ENCODE measurements at regions not wholly inside any gene's neighbourhood (a gene's known extent, or its start where the extent isn't known, plus 50 kb on each side); places are given as distances from the start of the nearest gene placed in this dataset.

DNA sequence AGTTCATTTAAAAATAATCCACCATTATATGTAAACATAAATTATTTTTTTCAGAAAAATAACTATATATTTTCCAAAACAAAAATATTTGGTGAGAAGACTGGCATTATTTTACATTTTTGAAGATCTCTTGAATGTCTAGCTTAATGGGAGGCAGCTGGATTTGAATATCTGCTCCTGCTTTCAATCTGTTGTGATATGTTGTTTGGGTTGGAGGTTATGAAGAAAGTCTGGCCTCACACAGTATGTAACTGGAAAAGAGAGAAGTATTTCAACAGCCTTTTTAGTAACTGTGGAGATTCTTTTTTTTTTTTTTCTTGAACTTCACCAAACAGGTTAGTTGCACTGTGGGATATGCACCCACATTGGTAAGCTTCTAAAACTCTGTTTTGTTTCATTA lies 84.7 kb upstream of the SLIT3 start:
- CTCF ChIA-PET, result no interaction called here
- H3K9me3 ChIP-seq (replicated peaks; ENCODE audit: control insufficient read depth, insufficient read depth, low read length), result no peaks in the 10 kb centered on the region
- H3K27ac ChIP-seq (ENCODE audit: insufficient read depth, low read depth, low read length), result no peak overlapping the region
- no peak overlapping the region for H3K9ac ChIP-seq (replicated peaks; ENCODE audit: extremely low read depth, insufficient read depth, low read length)
- no peaks in the 10 kb centered on the region for H3K9me1 ChIP-seq (replicated peaks; ENCODE audit: control insufficient read depth, extremely low read depth, insufficient read depth, low read length)
- no peaks in the 10 kb centered on the region for H3K27me3 ChIP-seq (ENCODE audit: control insufficient read depth in 2 of 2, insufficient read depth in 2 of 2, low read length in 2 of 2)
- H4K20me1 ChIP-seq (replicated peaks; ENCODE audit: control insufficient read depth, extremely low read depth, insufficient read depth, low read length), result no peaks in the 10 kb centered on the region
- POLR2A ChIA-PET, result no interaction called here
- dilution Hi-C loops (cut with MboI; ENCODE audit: extremely low pct_ligation_motif_present, low sequenced_read_pairs), result no loop called here
- no peak for DNase-seq (ENCODE audit: low read depth, low spot score)
- no peaks in the 10 kb centered on the region for H3K4me1 ChIP-seq (ENCODE audit: control insufficient read depth, extremely low read depth, insufficient read depth, low read length)
- no peak for FAIRE-seq
- no peaks in the 10 kb centered on the region for H3K36me3 ChIP-seq (ENCODE audit: control insufficient read depth in 2 of 2, extremely low read depth in 1 of 2, insufficient read depth in 2 of 2, low read length in 2 of 2)
- no peak overlapping the region for H3K4me3 ChIP-seq (replicated peaks in 1 of 3; ENCODE audit: insufficient read depth in 1 of 3, low read depth in 1 of 3, low read length in 3 of 3)
- no peak for TF ChIP-seq MYC (IDR thresholded peaks at IDR 0.05; ENCODE audit: low read depth, low read length)
- no peak for TF ChIP-seq EZH2 (IDR thresholded peaks at IDR 0.05; ENCODE audit: borderline replicate concordance, low read depth, low read length, severe bottlenecking)
- TF ChIP-seq GATA2 (IDR thresholded peaks at IDR 0.05; ENCODE audit: insufficient read depth, insufficient read length, low read depth, low read length), result no peak
- TF ChIP-seq POLR2AphosphoS5 (IDR thresholded peaks at IDR 0.05; ENCODE audit: insufficient read depth, low read depth, low read length), result no peak
- TF ChIP-seq FOS (IDR thresholded peaks at IDR 0.05; ENCODE audit: borderline replicate concordance, insufficient read depth, low read length), result no peak
- H3K79me2 ChIP-seq (ENCODE audit: control insufficient read depth, insufficient read depth, low read length), result no peaks in the 10 kb centered on the region
- H2AFZ ChIP-seq (ENCODE audit: low read depth, low read length), result no peak overlapping the region
- intact Hi-C loops (cut with micrococcal nuclease), result no loop called here
- H3K4me2 ChIP-seq (ENCODE audit: insufficient read depth, low read length), result no peak overlapping the region
- BruUV-seq (replicated peaks), result no TSS peak

DNA sequence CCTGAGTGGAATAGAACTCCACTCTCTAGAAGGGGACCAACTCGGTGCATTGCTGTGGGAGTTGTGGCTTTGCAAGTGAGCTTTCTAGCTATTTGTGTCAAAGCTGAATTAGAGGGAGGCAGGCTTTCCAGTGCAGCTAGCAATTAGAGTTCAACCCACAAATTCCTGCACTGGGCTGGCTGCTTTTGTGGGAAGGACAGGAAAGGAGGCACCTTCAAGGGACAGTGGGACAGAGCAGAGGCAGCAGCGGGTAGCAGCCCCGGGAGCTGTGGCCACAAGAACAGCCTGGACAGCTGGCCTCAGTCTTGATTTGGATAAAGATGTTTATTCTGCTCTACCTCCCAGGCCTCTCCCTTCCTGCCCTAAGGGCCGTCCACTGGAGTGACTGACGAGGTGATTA lies 83.7 kb upstream of the SLIT3 start:
- POLR2A ChIA-PET, result no interaction called here
- dilution Hi-C loops (cut with MboI; ENCODE audit: extremely low pct_ligation_motif_present, low sequenced_read_pairs), result no loop called here
- Histone ChIP-seq H3K36me3 (ENCODE audit: control insufficient read depth in 2 of 2, extremely low read depth in 1 of 2, insufficient read depth in 2 of 2, low read length in 2 of 2) (no peaks in the 10 kb centered on the region), H3K9me1 (replicated peaks; ENCODE audit: control insufficient read depth, extremely low read depth, insufficient read depth, low read length) (no peaks in the 10 kb centered on the region), H3K27ac (ENCODE audit: insufficient read depth, low read depth, low read length) (no peak overlapping the region), H4K20me1 (replicated peaks; ENCODE audit: control insufficient read depth, extremely low read depth, insufficient read depth, low read length) (no peaks in the 10 kb centered on the region), H3K4me2 (ENCODE audit: insufficient read depth, low read length) (no peak overlapping the region), H3K4me1 (ENCODE audit: control insufficient read depth, extremely low read depth, insufficient read depth, low read length) (no peaks in the 10 kb centered on the region), H2AFZ (ENCODE audit: low read depth, low read length) (no peak overlapping the region), H3K4me3 (replicated peaks in 1 of 3; ENCODE audit: insufficient read depth in 1 of 3, low read depth in 1 of 3, low read length in 3 of 3) (no peak overlapping the region), H3K9ac (replicated peaks; ENCODE audit: extremely low read depth, insufficient read depth, low read length) (no peak overlapping the region), H3K79me2 (ENCODE audit: control insufficient read depth, insufficient read depth, low read length) (no peaks in the 10 kb centered on the region), H3K27me3 (ENCODE audit: control insufficient read depth in 2 of 2, insufficient read depth in 2 of 2, low read length in 2 of 2) (no peaks in the 10 kb centered on the region), H3K9me3 (replicated peaks; ENCODE audit: control insufficient read depth, insufficient read depth, low read length) (no peaks in the 10 kb centered on the region)
- BruUV-seq (replicated peaks), result no TSS peak
- intact Hi-C loops (cut with micrococcal nuclease), result no loop called here
- no peak for TF ChIP-seq MYC (IDR thresholded peaks at IDR 0.05; ENCODE audit: low read depth, low read length)
- TF ChIP-seq POLR2A (IDR thresholded peaks at IDR 0.05; ENCODE audit: low read depth, low read length), result no peak
- TF ChIP-seq, protein P1, sequence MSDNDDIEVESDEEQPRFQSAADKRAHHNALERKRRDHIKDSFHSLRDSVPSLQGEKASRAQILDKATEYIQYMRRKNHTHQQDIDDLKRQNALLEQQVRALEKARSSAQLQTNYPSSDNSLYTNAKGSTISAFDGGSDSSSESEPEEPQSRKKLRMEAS (IDR thresholded peaks at IDR 0.05; ENCODE audit: insufficient read depth, insufficient read length), result no peak
- no peak for TF ChIP-seq GATA2 (IDR thresholded peaks at IDR 0.05; ENCODE audit: insufficient read depth, insufficient read length, low read depth, low read length)
- no peak for TF ChIP-seq EZH2 (IDR thresholded peaks at IDR 0.05; ENCODE audit: borderline replicate concordance, low read depth, low read length, severe bottlenecking)
- TF ChIP-seq POLR2AphosphoS5 (IDR thresholded peaks at IDR 0.05; ENCODE audit: insufficient read depth, low read depth, low read length), result no peak
- TF ChIP-seq FOS (IDR thresholded peaks at IDR 0.05; ENCODE audit: borderline replicate concordance, insufficient read depth, low read length), result no peak
- TF ChIP-seq JUN (IDR thresholded peaks at IDR 0.05; ENCODE audit: borderline replicate concordance, insufficient read depth, insufficient read length, low read depth), result no peak
- TF ChIP-seq, protein P2, sequence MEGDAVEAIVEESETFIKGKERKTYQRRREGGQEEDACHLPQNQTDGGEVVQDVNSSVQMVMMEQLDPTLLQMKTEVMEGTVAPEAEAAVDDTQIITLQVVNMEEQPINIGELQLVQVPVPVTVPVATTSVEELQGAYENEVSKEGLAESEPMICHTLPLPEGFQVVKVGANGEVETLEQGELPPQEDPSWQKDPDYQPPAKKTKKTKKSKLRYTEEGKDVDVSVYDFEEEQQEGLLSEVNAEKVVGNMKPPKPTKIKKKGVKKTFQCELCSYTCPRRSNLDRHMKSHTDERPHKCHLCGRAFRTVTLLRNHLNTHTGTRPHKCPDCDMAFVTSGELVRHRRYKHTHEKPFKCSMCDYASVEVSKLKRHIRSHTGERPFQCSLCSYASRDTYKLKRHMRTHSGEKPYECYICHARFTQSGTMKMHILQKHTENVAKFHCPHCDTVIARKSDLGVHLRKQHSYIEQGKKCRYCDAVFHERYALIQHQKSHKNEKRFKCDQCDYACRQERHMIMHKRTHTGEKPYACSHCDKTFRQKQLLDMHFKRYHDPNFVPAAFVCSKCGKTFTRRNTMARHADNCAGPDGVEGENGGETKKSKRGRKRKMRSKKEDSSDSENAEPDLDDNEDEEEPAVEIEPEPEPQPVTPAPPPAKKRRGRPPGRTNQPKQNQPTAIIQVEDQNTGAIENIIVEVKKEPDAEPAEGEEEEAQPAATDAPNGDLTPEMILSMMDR (IDR thresholded peaks at IDR 0.05; ENCODE audit: extremely low read depth in 1 of 2, insufficient read depth in 1 of 2, low read depth in 1 of 2, low read length in 2 of 2), result no peak
- no peak for DNase-seq (ENCODE audit: low read depth, low spot score)
- FAIRE-seq, result no peak
- CTCF ChIA-PET, result interaction anchor here (0.7 kb wide), 1 partner anchor 52 kb away, joined by 3 read pairs; no protein-coding TSS in a partner anchor

Measured in endothelial cell of umbilical vein (primary cell).